MM.1S (cell line): ENCODE measurements at regions not wholly inside any gene's neighbourhood (a gene's known extent, or its start where the extent isn't known, plus 50 kb on each side); places are given as distances from the start of the nearest gene placed in this dataset.

Experiments used
- DNase-seq: peaks from one replicate; pipeline ENCODE4 v3.0.0-alpha.2; 2015
- H2AFZ ChIP-seq: fragments of 300-600 bp; sonication (generic); 2 replicates; pipeline ENCODE4 v1.6.0; 2016; ENCODE audit warnings: antibody characterized with exemption, low read length
- H3F3A ChIP-seq: fragments of 300-600 bp; sonication (generic); 2 replicates; pipeline ENCODE4 v1.6.1; 2016; ENCODE audit warnings: mild to moderate bottlenecking, antibody characterized with exemption, low read length, moderate library complexity, mixed read lengths; ENCODE audit not compliant: insufficient read depth
- H3K27ac ChIP-seq: fragments of 300-600 bp; sonication (generic); 2 replicates; pipeline ENCODE4 v1.5.1; 2016; ENCODE audit warnings: mild to moderate bottlenecking, low read length
- H3K27me3 ChIP-seq: fragments of 300-600 bp; sonication (generic); replicated peaks from 2 replicates; pipeline ENCODE4 v1.6.0; 2016; ENCODE audit warnings: low read length; ENCODE audit not compliant: insufficient read depth
- H3K36me3 ChIP-seq: fragments of 300-600 bp; sonication (generic); replicated peaks from 2 replicates; pipeline ENCODE4 v1.6.1; 2016; ENCODE audit warnings: mild to moderate bottlenecking, low read length, mixed read lengths; ENCODE audit not compliant: insufficient read depth
- H3K4me1 ChIP-seq: fragments of 300-600 bp; sonication (generic); 2 replicates; pipeline ENCODE4 v1.6.1; 2016; ENCODE audit warnings: low read length, mixed read lengths
- H3K4me2 ChIP-seq: fragments of 300-600 bp; sonication (generic); 2 replicates; pipeline ENCODE4 v1.6.0; 2016; ENCODE audit warnings: low read depth, low read length
- H3K4me3 ChIP-seq: fragments of 300-600 bp; sonication (generic); 2 replicates; pipeline ENCODE4 v1.5.1; 2016; ENCODE audit warnings: low read length, mixed read lengths
- H3K79me2 ChIP-seq: fragments of 300-600 bp; sonication (generic); 2 replicates; pipeline ENCODE4 v1.6.1; 2016; ENCODE audit warnings: mixed run types, low read length, mixed read lengths
- H3K9ac ChIP-seq: fragments of 300-600 bp; sonication (generic); 2 replicates; pipeline ENCODE4 v1.6.1; 2016; ENCODE audit warnings: low read length, mixed read lengths
- H3K9me2 ChIP-seq: fragments of 300-600 bp; sonication (generic); replicated peaks from 2 replicates; pipeline ENCODE4 v1.6.1; 2016; ENCODE audit warnings: mild to moderate bottlenecking, low read length, mixed read lengths; ENCODE audit not compliant: insufficient read depth
- H3K9me3 ChIP-seq: fragments of 300-600 bp; sonication (generic); replicated peaks from 2 replicates; pipeline ENCODE4 v1.6.1; 2016; ENCODE audit warnings: mild to moderate bottlenecking, low read length, mixed read lengths; ENCODE audit not compliant: insufficient read depth
- H4K20me1 ChIP-seq: fragments of 300-600 bp; sonication (generic); 2 replicates; pipeline ENCODE4 v1.6.1; 2016; ENCODE audit warnings: mild to moderate bottlenecking, low read length, moderate library complexity, mixed read lengths; ENCODE audit not compliant: insufficient read depth
- EZH2 ChIP-seq: fragments of 300-600 bp; sonication (generic); optimal IDR thresholded peaks from 2 replicates; pipeline ENCODE3; 2017; ENCODE audit warnings: low read depth, mild to moderate bottlenecking, antibody characterized with exemption, low read length, mixed read lengths
- EZH2phosphoT487 ChIP-seq: fragments of 300-600 bp; sonication (generic); IDR thresholded peaks from 2 replicates; pipeline ENCODE4 v1.6.1; 2018; ENCODE audit warnings: antibody characterized with exemption, low read length
- TF ChIP-seq, protein P1 (sequence below): fragments of 300-600 bp; sonication (generic); IDR thresholded peaks from 2 replicates; pipeline ENCODE4 v1.5.1; 2016; ENCODE audit warnings: antibody characterized with exemption, low read length, mixed read lengths

DNA sequence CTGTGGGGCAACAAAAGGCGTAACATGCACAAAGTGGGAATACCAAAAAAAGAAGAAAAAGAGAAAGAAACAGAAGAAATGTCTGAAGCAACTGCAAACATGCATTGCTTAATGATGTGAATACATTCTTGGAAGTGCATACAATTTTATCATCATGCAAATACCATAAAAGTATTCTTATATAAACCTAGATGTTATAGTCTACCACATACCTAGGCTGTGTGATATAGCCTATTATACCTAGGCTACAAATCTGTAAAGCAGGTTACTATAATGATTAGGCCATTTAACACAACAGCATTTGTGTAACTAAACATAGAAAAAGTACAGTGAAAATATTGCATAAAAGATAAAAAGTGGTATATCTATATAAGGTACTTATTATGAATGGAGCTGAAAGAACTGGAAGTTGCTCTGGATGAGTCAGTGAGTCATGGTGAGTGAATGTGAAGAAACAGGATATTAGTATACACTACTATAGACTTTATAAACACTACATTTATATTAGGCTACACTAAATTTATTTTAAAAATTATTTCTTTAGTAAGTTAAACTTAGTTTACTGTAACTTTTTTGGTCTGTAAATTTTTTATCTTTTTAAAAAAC lies 319.4 kb upstream of the KCNH7 start:
- no peak overlapping the region for H2AFZ ChIP-seq
- no peaks in the 10 kb centered on the region for H4K20me1 ChIP-seq
- TF ChIP-seq EZH2phosphoT487 = no peak
- TF ChIP-seq EZH2 = no peak
- TF ChIP-seq, protein P1, sequence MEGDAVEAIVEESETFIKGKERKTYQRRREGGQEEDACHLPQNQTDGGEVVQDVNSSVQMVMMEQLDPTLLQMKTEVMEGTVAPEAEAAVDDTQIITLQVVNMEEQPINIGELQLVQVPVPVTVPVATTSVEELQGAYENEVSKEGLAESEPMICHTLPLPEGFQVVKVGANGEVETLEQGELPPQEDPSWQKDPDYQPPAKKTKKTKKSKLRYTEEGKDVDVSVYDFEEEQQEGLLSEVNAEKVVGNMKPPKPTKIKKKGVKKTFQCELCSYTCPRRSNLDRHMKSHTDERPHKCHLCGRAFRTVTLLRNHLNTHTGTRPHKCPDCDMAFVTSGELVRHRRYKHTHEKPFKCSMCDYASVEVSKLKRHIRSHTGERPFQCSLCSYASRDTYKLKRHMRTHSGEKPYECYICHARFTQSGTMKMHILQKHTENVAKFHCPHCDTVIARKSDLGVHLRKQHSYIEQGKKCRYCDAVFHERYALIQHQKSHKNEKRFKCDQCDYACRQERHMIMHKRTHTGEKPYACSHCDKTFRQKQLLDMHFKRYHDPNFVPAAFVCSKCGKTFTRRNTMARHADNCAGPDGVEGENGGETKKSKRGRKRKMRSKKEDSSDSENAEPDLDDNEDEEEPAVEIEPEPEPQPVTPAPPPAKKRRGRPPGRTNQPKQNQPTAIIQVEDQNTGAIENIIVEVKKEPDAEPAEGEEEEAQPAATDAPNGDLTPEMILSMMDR = no peak
- H3K36me3 ChIP-seq = no peaks in the 10 kb centered on the region
- no peak overlapping the region for H3K4me3 ChIP-seq
- H3K9me3 ChIP-seq = no peaks in the 10 kb centered on the region
- no peaks in the 10 kb centered on the region for H3K4me1 ChIP-seq
- H3K9me2 ChIP-seq = no peaks in the 10 kb centered on the region
- no peak overlapping the region for H3K9ac ChIP-seq
- H3K4me2 ChIP-seq = no peak overlapping the region
- no peaks in the 10 kb centered on the region for H3F3A ChIP-seq
- no peaks in the 10 kb centered on the region for H3K79me2 ChIP-seq
- H3K27me3 ChIP-seq = no peaks in the 10 kb centered on the region
- no peak overlapping the region for H3K27ac ChIP-seq
- no peak for DNase-seq

DNA sequence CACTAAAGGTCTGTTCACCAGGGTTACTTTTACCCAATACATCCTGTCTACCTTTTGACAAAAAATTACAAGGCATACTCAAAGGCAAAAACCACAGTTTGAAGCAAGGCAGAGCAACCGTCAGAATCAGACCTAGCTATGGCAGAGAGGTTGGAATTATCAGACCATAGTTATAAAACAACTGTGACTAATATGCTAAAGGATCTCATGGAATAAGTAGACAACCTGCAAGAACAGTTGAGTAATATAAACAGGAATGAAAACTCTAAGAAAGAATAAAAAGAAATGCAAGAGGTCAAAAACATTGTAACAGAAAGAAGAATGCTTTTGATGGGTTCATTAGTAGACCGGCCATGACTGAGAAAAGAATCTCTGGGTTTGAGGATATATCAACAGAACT lies 318.8 kb upstream of the KCNH7 start:
- Histone ChIP-seq H3K9ac (no peak overlapping the region), H3K4me2 (no peak overlapping the region), H2AFZ (no peak overlapping the region), H3F3A (no peaks in the 10 kb centered on the region), H3K9me3 (no peaks in the 10 kb centered on the region), H3K4me1 (no peaks in the 10 kb centered on the region), H3K27me3 (no peaks in the 10 kb centered on the region), H3K9me2 (no peaks in the 10 kb centered on the region), H3K36me3 (no peaks in the 10 kb centered on the region), H3K4me3 (no peak overlapping the region), H3K79me2 (no peaks in the 10 kb centered on the region), H4K20me1 (no peaks in the 10 kb centered on the region), H3K27ac (no peak overlapping the region)
- TF ChIP-seq EZH2 (no peak), EZH2phosphoT487 (no peak)
- TF ChIP-seq, protein P1 = no peak
- DNase-seq = no peak

- H2AFZ ChIP-seq = no peak overlapping the region
- H3K36me3 ChIP-seq = no peaks in the 10 kb centered on the region
- no peaks in the 10 kb centered on the region for H3K4me1 ChIP-seq
- no peaks in the 10 kb centered on the region for H4K20me1 ChIP-seq
- H3K79me2 ChIP-seq = no peaks in the 10 kb centered on the region
- H3F3A ChIP-seq = no peaks in the 10 kb centered on the region
- H3K4me3 ChIP-seq = no peak overlapping the region
- H3K9me2 ChIP-seq = no peaks in the 10 kb centered on the region
- H3K27ac ChIP-seq = no peak overlapping the region
- H3K4me2 ChIP-seq = no peak overlapping the region
- H3K27me3 ChIP-seq = no peaks in the 10 kb centered on the region
- TF ChIP-seq EZH2phosphoT487 = no peak
- TF ChIP-seq, protein P1 = no peak
- TF ChIP-seq EZH2 = no peak
- no peak for DNase-seq
- no peak overlapping the region for H3K9ac ChIP-seq
- no peaks in the 10 kb centered on the region for H3K9me3 ChIP-seq
Observed at GRCh38 chr2:163155925-163156324, 317.4 kb upstream of the KCNH7 start.
